Cardiac septum (tissue), 1 donor: ENCODE measurements at regions not wholly inside any gene's neighbourhood (a gene's known extent, or its start where the extent isn't known, plus 50 kb on each side); places are given as distances from the start of the nearest gene placed in this dataset.

ENCODE experiments used
- DNase-seq: peaks from one replicate; pipeline ENCODE4 v3.0.0-alpha.2; 2020; ENCODE audit warnings: low spot score
- intact Hi-C: fragments of 100-400 bp; cut with DNase I; formaldehyde crosslinking; loops from one replicate; pipeline ENCODE4 v1.14.0; 2022
- donor health status: DM: no; HTN: no; CAD: no.

DNA sequence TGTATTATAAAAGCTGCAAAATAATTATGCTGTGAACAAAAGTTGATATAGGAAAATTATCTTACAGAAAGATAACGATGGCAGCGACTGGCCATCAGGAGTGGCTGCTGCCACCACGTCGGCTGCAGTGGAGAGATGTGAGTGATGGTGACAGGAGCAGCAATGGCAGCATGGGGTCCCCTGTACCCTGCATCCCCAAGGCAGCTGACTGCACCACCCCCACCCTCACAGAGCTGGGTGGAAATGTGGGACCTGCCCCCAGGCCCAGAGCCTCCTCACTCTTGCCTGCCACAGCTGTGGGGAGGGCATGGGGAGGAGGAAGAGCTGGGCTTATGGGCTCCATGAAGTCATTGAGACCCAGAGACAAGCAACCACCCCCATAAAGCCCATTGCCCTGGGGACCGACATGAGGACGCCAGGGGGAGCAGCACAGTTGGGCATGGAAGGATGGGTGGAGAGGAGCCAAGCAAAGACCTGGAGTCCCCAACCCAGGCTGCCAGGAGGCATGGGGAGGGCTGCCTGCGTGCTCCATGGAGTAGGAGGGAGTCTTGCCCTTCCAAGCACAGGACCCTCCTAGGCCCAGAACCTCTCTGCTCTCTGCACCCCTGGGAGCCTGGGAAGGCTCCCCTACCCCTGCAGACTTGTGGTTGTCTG lies 1090.5 kb downstream of the PCDH18 start:
- peak; percentile 65 for DNase-seq
- intact Hi-C loops = no loop called here

- intact Hi-C loops = no loop called here
Observed at GRCh38 chr4:136438645-136439044, 1093.6 kb downstream of the PCDH18 start.

GRCh38 chr4:136424052-136424451 lies 1108.2 kb downstream of the PCDH18 start:
- no peak for DNase-seq
- intact Hi-C loops = no loop called here

More at GRCh38 chr4:136438645-136439044, 1093.6 kb downstream of the PCDH18 start:
- no peak for DNase-seq

GRCh38 chr4:136414981-136415380 lies 1117.3 kb downstream of the PCDH18 start:
- DNase-seq = no peak
- intact Hi-C loops = no loop called here

DNA sequence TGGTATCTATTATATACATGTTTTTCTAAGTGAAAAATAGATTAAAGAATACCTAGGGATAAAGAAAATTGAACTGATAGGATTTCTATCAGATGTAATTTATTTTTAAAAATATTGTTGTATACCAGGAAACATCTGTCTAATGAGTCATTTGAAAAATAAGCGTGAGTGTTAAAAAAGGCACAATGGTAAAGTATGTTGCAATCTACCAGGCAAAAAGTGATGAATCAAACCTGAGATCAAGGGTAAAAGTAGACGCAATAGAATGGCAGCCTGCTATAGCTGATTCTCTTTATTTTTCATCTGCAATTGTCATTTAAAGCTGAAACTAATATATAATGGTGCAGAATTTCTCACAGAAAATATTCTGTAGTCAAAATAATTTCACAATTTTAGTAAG lies 1119.6 kb downstream of the PCDH18 start:
- intact Hi-C loops = no loop called here
- no peak for DNase-seq

DNA sequence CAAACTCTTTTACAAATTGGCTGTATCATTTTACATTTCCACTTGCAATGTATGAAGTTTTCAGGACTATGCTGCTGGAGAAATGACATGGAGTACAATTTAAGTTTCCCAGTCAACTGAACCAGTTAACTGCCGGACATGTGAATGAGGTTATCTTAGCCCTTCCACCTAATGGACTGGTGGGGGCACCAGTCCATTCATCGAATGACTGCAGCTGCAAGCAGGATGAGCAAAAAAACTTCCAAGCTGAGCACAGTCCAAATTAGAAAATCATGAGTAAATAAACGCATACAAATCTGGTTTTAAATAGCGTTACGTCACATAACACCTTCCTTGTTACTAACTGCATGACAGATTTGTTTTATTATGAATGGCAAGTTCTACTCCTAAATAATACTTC lies 1131.5 kb downstream of the PCDH18 start:
- no peak for DNase-seq
- intact Hi-C loops = no loop called here

DNA sequence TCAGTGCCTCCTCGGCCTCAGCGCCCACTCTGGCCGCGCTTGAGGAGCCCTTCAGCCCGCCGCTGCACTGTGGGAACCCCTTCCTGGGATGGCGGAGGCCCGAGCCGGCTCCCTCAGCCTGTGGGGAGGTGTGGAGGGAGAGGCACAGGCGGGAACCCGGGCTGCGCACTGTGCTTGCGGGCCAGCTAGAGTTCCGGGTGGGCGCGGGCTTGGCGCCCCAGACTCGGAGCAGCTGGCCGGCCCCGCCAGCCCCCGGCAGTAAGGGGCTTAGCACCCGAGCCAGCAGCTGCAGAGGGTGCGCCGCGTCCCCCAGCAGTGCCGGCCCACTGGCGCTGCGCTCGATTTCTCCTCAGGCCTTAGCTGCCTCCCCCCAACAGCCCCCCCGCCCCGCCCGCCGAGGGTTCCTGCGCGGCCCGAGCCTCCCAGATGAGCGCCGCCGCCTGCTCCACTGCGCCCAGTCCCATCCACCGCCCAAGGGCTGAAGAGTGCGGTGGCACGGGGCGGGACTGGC lies 1137.0 kb downstream of the PCDH18 start:
- intact Hi-C loops = no loop called here
- no peak for DNase-seq

DNA sequence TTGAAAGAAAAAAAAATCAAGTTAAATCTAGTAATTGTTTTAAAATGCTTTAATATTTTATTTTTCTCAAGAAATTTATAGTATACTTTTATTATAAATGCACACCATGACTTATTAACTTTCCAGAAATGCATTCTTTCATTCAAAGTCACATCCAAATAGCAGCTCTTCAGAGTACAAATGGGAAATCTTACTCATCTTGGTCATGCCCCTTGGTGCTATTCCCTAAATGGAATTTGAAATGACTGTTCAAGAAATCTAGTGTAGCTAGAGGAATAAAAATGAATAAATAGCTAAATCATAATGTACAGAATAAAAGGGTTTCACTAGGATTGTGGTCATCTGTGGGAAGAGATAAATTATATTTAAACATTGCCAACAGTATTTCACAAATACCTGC lies 1139.7 kb downstream of the PCDH18 start:
- intact Hi-C loops = no loop called here
- no peak for DNase-seq

- no peak for DNase-seq
- intact Hi-C loops = no loop called here
Observed at GRCh38 chr4:136390824-136391223, 1141.5 kb downstream of the PCDH18 start.

- DNase-seq = no peak
- intact Hi-C loops = no loop called here
Observed at GRCh38 chr4:136383082-136383481, 1149.2 kb downstream of the PCDH18 start.

GRCh38 chr4:136371231-136371630 lies 1161.1 kb downstream of the PCDH18 start:
- no peak for DNase-seq
- intact Hi-C loops = no loop called here

- intact Hi-C loops = no loop called here
- DNase-seq = no peak
Observed at GRCh38 chr4:136369073-136369472, 1163.2 kb downstream of the PCDH18 start.

DNA sequence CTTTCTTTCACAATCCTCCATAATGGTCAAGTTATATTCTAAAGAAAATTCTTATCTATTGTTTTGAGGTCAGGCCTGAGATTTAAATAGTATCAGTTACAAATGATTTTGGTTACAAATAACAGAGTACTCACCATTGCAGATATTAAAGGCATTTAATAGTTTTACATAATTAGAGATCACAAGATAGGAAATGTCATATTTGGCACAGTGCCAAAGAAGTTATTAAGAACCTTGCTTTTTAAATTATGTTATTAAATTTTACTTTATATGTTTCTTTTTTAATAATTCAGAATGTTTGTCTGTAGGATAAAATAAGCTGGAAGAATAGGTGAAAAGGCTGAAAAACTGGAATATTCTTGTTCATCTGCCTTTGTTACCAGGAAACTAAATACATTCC lies 1174.7 kb downstream of the PCDH18 start:
- no peak for DNase-seq
- intact Hi-C loops = no loop called here

- intact Hi-C loops = no loop called here
- DNase-seq = no peak
Observed at GRCh38 chr4:136355970-136356369, 1176.3 kb downstream of the PCDH18 start.

GRCh38 chr4:136343340-136343739 lies 1189.0 kb downstream of the PCDH18 start:
- no peak for DNase-seq
- intact Hi-C loops = no loop called here

- intact Hi-C loops = no loop called here
- DNase-seq = no peak
Observed at GRCh38 chr4:136342666-136343065, 1189.6 kb downstream of the PCDH18 start.

DNA sequence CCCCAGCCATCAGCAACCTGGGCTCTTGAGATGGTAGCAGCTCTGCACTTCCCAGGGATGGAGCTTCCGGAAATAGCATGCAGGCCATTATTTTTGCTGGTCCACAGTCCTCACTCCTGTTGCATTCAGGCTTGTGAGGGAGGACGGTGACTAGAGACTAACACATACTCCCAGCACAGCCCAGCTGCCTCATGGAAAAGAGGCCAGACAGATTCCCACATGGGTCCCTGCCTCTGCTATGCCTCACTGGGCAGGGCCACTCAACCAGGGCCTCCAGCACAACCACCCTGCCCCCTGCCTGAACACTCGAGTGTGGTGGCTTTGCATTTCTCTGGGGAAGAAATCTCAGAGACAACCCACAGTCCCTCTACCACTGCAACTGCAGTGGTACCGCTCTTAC lies 1195.1 kb downstream of the PCDH18 start:
- intact Hi-C loops = no loop called here
- no peak for DNase-seq

- intact Hi-C loops = no loop called here
- DNase-seq = no peak
Observed at GRCh38 chr4:136336479-136336878, 1195.8 kb downstream of the PCDH18 start.

DNA sequence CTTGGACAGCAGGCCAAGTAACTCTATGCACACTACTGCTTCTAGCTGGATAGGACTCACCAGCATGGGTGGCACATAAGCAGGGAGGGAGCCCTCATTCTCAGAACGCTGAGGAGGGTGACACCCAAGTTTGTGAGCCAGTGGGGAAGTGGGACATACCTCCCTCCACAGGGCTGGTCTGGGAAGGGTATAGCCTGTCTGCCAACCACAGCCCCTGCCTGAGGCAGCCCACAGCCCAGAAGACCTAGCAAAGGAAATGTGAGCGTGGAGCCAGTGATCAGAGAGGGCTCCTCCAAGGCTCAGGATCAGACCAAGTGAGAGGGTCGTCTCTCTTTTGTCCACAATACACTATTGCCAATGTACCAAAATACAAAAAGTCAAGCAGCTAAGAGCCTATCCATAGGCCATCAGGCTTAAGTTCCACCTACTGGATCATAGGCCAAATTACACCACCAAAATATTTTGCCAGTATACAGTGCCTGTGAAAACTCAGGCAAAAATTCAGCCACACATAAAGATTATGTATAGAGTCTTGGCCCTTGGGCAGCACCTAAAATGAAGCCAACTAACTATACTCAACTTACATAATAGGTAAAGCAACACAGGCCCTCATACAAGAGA lies 1203.1 kb downstream of the PCDH18 start:
- intact Hi-C loops = no loop called here
- no peak for DNase-seq

DNA sequence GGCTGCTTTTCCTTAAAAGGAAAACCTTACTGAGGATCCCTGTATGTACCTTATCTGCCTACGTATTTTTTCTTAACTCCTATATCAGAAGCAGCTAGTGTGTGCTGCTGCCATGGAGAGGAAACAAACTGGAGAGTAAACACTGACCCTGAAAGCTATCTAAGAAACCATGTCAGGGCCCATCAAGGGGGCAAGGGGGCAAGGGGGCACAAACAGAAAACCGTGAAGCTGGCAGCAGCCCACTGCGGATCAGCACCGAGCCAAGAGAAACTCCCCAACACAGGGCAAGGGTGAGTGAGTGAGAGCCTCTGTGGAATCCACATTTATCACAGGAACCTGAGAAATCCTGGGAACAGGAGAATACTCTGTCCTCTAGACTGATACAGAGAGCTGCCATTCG lies 1204.2 kb downstream of the PCDH18 start:
- intact Hi-C loops = no loop called here
- DNase-seq = no peak

DNA sequence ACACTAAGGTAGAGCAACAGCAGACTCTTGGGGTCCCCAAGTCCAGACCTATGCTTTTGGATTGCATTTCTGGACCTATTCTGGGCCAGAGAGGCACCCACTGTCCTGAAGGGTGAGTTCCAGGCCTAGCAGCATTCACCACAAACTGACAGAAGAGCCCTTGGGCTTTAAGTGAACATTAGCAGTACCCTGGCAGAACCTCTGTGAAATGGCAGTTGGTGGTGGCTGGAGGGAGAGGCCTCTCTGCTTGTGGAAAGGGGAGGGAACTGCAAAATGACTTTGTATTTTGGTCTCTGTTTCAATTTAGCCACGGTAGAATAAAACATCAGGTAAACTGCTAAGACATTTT lies 1211.9 kb downstream of the PCDH18 start:
- DNase-seq = no peak
- intact Hi-C loops = no loop called here
